ENCODE measurements at regions not wholly inside any gene's neighbourhood (a gene's known extent, or its start where the extent isn't known, plus 50 kb on each side); places are given as distances from the start of the nearest gene placed in this dataset.

DNA sequence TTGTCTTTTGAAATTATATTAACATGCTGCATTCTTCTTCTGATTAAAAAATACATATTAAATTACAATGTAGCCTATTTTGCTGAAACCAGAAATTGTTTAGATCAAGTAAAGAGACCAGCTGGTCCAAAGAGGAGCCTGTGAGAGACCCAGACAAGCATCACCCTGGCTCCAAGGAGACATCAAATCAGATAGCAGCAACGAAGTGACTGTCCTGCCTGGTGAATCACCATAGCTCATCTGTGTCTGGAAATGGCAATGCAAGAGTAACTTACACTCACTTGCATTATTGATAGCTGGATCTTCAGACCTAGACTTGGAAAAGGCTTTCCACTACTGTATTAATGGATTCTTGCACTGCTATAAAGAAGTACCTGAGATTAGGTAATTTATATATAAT is 169.1 kb downstream of the KCTD12 start:
- H3K4me3 ChIP-seq (ENCODE audit: low read depth, low read length), result no peak overlapping the region
- TF ChIP-seq CTCF (conservative IDR thresholded peaks at IDR 0.05; ENCODE audit: low read depth, low read length), result no peak
- peak; percentile 34 for DNase-seq (ENCODE audit: low read depth)

DNA sequence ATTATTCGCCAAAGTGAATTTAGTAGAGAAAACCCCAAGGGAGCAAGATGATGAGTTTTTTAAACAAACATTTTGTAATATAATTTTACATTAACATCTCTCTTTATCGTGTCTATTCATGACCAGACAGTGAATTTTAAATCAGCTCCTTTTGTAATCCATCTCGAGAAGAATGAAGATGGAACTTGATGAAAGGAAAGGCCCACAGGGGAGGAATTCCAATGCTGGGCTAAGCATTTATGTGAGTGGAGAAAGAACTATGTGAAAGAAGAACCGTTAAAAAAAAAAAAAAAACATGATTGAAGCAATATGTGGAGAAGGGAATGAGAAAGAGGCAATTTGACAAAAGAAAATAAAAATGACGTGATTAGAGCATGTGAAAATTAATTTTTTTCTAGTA is 170.6 kb downstream of the KCTD12 start:
- no peak for DNase-seq (ENCODE audit: low read depth)
- TF ChIP-seq CTCF (conservative IDR thresholded peaks at IDR 0.05; ENCODE audit: low read depth, low read length), result no peak
- H3K4me3 ChIP-seq (ENCODE audit: low read depth, low read length), result no peak overlapping the region

DNA sequence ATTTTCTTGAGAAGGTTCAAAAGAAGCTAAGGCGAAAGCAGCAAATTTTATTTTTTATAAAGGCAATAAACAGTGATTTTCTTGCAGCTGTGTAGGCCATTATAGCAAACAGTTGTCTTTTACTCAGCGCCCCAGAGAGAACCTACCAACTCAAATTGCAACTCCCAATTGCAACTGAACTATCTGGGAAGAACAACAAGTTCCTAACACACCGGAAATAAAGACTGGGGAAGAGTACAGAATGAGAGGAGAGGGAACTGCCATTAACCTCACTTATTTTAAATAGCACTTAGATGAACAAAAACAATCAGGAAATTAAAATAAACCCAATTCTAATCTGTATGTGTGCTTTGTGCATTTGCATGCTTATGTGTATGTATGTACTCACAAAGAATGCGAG is 171.1 kb downstream of the KCTD12 start:
- DNase-seq (ENCODE audit: low read depth), result no peak
- H3K4me3 ChIP-seq (ENCODE audit: low read depth, low read length), result no peak overlapping the region
- no peak for TF ChIP-seq CTCF (conservative IDR thresholded peaks at IDR 0.05; ENCODE audit: low read depth, low read length)

DNA sequence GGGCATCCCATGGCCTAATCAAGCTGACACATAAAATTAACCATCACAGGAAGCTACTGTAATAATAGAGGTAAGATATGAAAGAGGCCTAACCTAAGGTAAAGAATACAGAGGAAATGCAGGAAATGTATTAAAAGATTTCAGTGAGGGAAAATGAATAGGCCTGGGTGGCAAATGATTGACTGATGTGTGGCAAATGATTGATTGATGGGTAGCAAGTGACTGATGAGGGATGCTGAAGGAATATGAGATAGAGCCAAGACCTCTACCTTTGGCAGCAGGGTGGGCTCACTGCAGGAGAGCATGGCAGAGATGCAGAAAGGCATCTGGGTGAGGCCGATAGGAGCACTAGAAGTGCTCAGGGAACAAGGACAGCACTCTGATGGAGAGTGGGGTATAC is 172.9 kb downstream of the KCTD12 start:
- no peak overlapping the region for H3K4me3 ChIP-seq (ENCODE audit: low read depth, low read length)
- no peak for TF ChIP-seq CTCF (conservative IDR thresholded peaks at IDR 0.05; ENCODE audit: low read depth, low read length)
- no peak for DNase-seq (ENCODE audit: low read depth)

- DNase-seq (ENCODE audit: low read depth), result peak; percentile 96
- no peak overlapping the region for H3K4me3 ChIP-seq (ENCODE audit: low read depth, low read length)
- TF ChIP-seq CTCF (conservative IDR thresholded peaks at IDR 0.05; ENCODE audit: low read depth, low read length), result no peak
Measured at GRCh38 chr13:76711550-76712182, 174.5 kb downstream of the KCTD12 start.

GRCh38 chr13:76709851-76710250 is 176.4 kb downstream of the KCTD12 start:
- DNase-seq (ENCODE audit: low read depth), result no peak
- H3K4me3 ChIP-seq (ENCODE audit: low read depth, low read length), result no peak overlapping the region
- TF ChIP-seq CTCF (conservative IDR thresholded peaks at IDR 0.05; ENCODE audit: low read depth, low read length), result no peak

GRCh38 chr13:76708138-76708688 is 178.0 kb downstream of the KCTD12 start:
- H3K4me3 ChIP-seq (ENCODE audit: low read depth, low read length), result no peak overlapping the region
- no peak for DNase-seq (ENCODE audit: low read depth)
- TF ChIP-seq CTCF (conservative IDR thresholded peaks at IDR 0.05; ENCODE audit: low read depth, low read length), result no peak
